HG03575 (cell line): ENCODE measurements at regions not wholly inside any gene's neighbourhood (a gene's known extent, or its start where the extent isn't known, plus 50 kb on each side); places are given as distances from the start of the nearest gene placed in this dataset.

Source experiments
- ATAC-seq: cut with Tn5 transposase; IDR thresholded peaks from one replicate; pipeline ENCODE4 v1.9.1; 2021; ENCODE audit not compliant: unreplicated experiment, insufficient number of reproducible peaks, low FRiP score; ENCODE audit errors: extremely low read depth

GRCh38 chr13:72539925-72540324, 187.5 kb downstream of the MZT1 start:
- no peak for ATAC-seq

DNA sequence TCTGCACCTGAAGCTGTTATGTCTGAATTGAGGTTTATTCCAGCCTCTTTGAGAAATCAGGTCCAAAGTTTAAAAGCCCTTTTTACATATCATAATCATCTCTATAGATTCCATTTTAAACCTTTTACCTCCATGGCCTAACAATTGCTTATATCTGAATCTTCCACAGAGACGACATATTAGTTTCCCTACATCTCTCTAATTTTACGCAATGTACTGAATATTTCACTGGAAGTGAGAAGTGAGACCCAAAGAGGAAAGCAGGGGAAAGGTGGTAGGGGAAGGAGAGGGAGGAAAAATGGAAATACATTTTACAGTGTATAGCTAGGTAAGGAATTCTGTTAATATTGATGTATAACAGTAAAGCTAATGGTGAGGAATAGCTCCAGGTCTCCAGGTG, 189.6 kb downstream of the MZT1 start:
- ATAC-seq, result no peak

DNA sequence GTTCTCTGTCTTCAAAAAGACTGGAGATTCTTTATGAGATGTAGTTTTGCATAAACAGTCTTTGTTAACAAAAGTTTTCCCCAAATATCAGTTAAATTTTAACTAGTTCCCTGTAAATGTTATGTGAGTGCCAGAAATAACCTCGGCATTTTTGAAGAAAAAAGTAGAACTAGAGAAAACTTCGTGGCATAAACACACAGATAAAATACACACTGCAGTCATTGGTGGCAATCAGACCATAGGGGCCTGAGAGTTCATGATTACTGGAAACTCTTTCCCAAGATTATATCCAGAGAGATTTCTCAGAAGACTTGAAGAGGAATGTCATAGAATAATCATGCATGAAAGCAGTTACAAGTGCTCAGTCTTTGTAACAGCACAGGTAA, 190.0 kb downstream of the MZT1 start:
- no peak for ATAC-seq

DNA sequence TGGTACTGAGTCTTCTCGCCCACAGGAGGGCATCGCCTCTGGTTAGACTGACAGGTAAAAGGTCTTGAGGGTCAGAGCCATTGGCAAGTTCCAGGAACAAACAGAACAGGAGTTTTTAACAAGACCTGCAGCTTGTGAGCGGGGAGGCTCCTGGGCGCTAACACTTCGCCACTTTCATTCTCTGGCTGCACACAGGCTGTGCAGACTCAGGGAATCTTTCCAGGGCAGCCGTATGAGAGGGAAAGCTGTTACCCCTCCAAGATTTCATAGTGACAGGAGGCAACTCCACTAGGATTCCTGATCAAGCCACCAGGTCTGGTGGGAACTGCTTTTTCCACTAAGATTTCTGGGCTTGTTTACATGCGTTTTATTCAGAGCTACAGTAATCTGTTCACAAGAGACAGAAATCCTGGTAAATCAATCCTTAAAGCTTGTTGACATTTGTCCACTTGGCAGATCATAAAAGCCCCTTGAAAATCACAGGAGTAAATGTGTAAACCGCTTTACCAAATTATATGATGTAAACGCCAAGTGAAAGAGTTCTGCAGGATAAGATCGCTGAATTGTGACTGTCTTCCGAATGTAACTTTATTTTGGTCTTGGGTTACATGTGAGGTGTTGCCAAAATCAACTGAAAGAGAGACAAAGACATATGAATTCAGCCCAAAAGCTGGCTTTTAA, 190.6 kb downstream of the MZT1 start:
- ATAC-seq, result no peak

DNA sequence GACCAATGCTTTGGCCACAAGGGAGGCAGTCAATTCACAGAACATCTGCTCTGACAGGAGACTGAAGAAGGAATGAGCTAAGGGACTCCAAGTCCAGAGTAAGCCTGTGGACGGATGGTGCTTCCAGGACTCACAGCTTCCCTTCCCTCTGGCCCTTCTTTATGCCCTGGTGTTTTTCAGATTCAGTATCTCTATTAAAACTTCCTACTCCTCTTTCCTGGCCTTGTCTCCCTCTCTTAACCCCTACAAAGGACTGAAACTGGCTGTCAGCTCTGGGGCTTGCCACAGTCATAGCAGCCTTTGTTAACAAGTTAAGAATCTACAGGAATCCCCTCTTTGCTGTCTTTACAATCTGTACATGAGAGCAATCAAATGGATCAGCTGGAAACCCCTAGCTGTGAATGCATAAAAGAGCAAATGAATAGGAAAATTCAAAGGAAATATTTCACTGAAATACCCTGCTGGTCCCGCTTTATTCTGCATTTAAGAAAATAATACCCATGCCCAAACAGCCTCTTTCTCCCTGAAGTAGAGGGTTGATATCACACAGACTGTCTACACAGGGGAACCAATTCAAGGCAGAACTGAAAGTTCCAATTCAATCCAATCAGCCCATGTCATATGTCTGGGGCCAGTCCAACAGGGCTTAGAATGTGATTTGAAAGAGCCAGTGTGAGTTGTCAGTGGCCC, 192.3 kb downstream of the MZT1 start:
- ATAC-seq, result no peak

DNA sequence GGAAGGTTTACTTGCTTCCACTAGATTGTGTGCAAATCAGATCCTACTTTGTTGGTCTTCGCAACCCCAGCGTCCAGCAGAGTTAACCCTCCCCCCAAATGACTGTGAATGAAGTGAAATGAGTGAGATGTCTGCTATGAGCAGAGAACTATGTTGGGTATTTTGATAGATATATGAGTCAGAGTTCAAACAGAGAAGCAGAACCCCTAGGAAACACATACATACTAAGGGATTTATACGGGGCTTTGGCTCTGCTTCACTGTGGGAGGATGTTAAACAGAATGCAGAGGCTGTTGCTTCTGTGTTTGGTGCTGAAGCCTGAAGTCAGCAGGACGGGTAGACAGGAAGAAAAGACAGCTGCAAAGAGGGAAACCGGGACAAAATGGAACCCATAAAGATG, 197.0 kb downstream of the MZT1 start:
- ATAC-seq, result no peak

GRCh38 chr13:72527333-72527732, 200.1 kb downstream of the MZT1 start:
- no peak for ATAC-seq

DNA sequence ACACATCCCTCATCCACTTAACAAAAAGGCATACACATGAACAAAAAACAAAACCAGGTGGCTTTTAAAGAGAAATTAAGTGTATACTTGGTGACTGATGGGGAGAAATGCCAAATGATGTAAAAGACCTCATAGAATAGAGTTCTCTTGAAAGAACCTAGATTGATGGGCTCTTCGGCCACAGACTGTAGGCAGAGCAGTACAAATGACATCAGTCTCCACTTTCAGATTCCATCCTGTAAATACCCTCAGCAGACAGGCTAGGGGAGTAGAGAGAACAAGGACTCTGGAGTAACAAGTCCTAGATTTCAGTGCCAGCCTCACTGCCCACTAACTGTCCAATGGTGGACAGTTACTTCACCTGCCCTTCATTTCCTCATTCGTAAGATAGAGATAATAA, 203.8 kb downstream of the MZT1 start:
- ATAC-seq, result no peak

DNA sequence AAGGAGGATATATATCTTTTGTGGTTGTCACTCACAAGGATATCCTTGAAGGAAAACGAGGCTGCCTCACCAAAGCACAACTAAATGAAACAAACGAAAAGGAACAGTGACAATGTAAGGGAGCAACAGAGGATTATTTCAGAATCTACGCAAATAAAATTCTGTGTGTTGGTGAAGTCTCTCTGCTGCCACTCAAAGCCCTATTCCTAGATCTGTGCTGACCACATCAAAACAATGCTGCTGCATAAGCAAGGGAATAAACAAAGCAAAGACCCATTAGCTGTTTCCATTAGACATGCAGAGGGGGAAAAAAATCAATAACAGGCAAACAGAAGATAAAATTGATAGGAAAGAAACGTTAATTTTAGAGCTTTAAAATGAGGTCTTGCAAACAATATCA, 204.4 kb downstream of the MZT1 start:
- no peak for ATAC-seq

DNA sequence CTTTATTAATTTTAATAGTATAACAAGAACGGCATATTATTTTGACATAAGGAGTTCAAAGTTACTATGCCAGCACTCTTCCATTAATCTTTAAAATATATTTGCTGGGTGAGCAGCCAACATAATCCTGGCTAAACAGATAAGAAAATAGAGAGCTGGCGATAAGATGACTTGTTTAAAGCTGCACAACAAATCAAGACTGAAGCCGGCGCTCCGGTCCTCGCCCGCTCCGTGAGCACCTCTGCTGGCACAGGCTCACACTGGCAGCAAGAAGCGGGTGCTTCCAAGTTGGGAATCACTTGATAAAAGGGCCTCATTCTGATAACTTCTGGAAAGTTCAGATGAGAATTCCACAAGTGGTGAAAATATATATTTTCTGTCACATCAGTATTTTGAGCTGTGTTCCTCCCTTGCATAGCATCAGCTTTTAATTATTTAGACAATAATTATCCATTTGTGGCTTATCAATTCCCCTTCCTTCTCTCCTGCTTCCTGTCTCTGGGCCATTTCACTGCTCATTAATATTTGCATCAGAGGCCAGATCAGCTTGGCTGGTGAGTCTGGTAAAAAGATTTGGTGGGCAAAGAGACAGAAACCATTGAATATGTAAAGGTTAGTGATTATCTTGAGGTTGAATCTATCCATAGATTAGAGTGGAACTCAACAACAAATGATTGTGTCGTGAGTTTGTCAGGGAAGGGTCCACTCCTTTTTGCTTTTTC, 205.3 kb downstream of the MZT1 start:
- ATAC-seq, result no peak

DNA sequence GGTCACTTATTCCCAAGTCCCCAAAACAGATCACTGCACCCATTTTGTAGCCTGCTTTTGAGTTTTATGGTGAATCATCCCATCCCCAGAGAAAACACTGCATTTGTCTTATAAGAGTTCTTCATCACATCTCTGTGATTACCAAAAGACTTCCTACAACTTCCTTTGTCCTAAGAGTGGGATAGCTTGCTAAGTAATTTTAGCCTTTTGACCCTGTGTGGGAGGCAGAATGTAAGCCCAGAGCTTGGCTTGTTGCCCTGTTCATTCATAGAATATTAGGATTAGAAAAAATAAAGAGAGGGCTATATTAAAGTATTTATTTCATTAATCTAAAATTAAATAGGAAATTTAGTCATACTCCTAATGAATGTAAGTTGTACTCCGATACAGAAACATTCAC, 213.3 kb downstream of the MZT1 start:
- ATAC-seq, result no peak

GRCh38 chr13:72508392-72508791, 219.0 kb downstream of the MZT1 start:
- no peak for ATAC-seq

DNA sequence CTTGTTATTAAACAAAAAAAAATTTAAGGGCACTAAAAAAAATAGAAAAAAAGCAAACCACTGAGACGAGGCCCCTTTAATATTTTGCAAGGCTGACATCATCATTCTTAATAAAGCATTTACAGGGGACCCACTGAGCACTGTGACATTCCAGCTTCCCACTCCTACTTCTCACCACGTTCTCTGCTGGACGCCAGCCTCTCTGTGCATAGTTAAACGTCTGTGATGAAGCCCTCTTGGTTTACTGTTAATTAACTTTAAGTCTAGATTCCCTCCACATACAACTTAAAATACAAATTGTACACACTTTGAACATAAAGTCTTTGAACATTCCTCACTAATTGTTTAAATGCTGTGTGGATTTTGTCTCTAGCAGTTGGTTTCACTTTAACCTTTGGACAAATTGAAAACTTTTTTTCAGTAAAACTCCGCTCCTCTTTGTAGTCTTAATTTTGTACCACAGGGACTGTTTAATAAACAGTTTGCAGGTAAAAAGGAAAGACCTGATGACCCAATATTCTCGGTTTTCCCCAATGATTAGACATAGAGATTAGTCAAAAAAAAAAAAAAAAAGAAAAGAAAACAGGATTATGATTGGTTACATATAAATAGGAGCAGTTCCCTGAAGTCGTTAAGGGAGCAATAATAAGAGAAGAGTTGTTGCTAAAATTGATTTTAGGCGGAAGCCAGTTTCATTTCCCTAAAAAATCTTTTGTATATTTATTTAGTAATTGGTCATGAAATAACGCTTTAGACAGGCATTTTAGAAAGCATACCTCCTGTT, 219.8 kb downstream of the MZT1 start:
- no peak for ATAC-seq

GRCh38 chr13:72506706-72507105, 220.7 kb downstream of the MZT1 start:
- no peak for ATAC-seq

DNA sequence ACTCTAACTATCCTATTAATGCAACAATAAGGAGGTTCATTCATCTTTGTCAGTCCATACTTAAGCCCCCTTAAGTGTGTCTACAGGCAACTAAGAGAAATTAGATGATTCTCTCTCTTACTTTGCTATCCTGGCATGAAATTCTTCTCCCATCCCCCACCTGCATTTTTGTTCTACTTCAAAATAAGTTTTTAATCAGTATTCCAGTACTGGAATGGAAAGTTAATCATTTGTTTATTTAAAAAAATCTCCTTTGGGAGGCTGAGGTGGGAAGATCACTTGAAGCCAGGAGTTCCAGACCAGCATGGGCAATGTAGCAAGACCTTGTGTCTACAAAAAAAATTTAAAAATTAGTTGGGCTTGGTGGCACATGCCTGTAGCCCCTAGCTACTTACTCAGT, 222.1 kb downstream of the MZT1 start:
- ATAC-seq, result no peak

- ATAC-seq, result no peak
Measured at GRCh38 chr13:72504131-72504841, 223.1 kb downstream of the MZT1 start.

- ATAC-seq, result no peak
Measured at GRCh38 chr13:72500851-72501250, 226.6 kb downstream of the MZT1 start.

GRCh38 chr13:72495681-72496080, 231.7 kb downstream of the MZT1 start:
- ATAC-seq, result no peak

DNA sequence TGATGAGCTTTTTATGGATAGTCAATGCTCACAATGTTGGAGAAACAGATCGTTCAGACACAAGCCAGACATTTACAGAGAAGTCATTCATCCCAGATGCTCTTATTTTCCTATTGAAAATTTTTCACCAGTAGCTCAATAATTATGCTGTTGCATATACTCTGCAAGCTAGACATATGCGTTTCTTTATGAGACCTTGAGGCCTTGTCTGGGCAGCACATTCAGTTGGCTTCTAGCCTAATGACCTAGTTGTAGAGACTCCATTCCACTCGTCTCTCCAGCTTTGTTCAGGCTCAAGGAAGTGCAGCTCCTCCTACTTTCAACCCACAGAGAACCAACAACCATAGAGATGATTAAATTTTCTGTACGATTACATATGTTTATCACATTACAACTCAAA, 237.7 kb downstream of the MZT1 start:
- no peak for ATAC-seq
